ENCODE measurements at regions not wholly inside any gene's neighbourhood (a gene's known extent, or its start where the extent isn't known, plus 50 kb on each side); places are given as distances from the start of the nearest gene placed in this dataset.

DNA sequence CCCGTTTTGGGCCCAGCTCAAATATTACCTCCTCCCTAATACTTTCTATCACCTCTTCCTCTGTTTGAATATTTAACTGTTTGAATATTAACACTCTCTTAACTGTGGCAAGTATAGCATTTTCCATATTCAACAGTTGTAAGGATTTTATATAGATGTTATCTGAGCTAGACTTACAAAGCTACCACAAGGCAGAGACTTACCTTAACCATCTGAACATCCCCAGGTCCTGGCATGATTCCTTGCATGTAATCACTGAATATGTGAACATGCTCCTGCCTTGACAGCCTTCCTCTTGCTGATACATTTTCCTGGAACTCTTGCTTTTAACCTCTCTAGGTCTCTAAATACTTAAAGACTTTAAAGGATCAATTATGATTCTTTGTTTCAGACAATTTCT, 182.4 kb downstream of the MCHR2 start:
- Mint-ChIP-seq H3K27me3 (ENCODE audit: low read depth) (peaks cover 3% of the 10 kb centered on the region; the same call in 1 of the 2 replicates), H3K27ac (peak overlapping the region in 1 of 3 experiments; percentile 13; a peak in 1 of 7 replicates), H3K4me1 (peaks cover 16 to 17% of the 10 kb centered on the region in 2 experiments), H3K4me3 (no peak overlapping the region), H3K36me3 (ENCODE audit: insufficient read depth in 1 of 3, low read depth in 3 of 3) (no peaks in the 10 kb centered on the region), H3K9me3 (no peaks in the 10 kb centered on the region)
- Histone ChIP-seq H3K9ac (ENCODE audit: extremely low read depth, insufficient read length, low read length) (no peak overlapping the region), H2AK5ac (ENCODE audit: insufficient read length, low read length) (no peak overlapping the region), H3K4me2 (ENCODE audit: insufficient read depth, insufficient read length, low read length) (no peak overlapping the region), H3K79me1 (ENCODE audit: insufficient read depth, low read depth, low read length, poor library complexity, severe bottlenecking) (no peaks in the 10 kb centered on the region), H3K27ac (ENCODE audit: insufficient read length, low read depth, low read length) (no peak overlapping the region), H3K23me2 (ENCODE audit: insufficient read length, low read depth, low read length, poor library complexity, severe bottlenecking) (no peaks in the 10 kb centered on the region), H3K4ac (ENCODE audit: low read depth, low read length) (no peak overlapping the region), H2BK20ac (ENCODE audit: low read depth, low read length, poor library complexity, severe bottlenecking) (no peak overlapping the region), H3K14ac (ENCODE audit: insufficient read depth, low read length) (no peak overlapping the region), H3K56ac (ENCODE audit: insufficient read length, low read depth, low read length) (no peak overlapping the region), H3K18ac (ENCODE audit: insufficient read length, low read depth, low read length) (no peak overlapping the region), H4K5ac (ENCODE audit: insufficient read length, low read depth, low read length) (no peak overlapping the region), H4K8ac (replicated peaks; ENCODE audit: insufficient read length, low read depth, low read length) (no peak overlapping the region), H3K9me3 (ENCODE audit: control insufficient read depth, low read depth, low read length) (no peaks in the 10 kb centered on the region), H2AFZ (ENCODE audit: low read length) (no peak overlapping the region), H4K20me1 (ENCODE audit: control insufficient read depth, insufficient read depth, insufficient read length) (no peaks in the 10 kb centered on the region), H3T11ph (ENCODE audit: low read length) (no peak overlapping the region), H3K27me3 (ENCODE audit: insufficient read depth, low read length) (no peaks in the 10 kb centered on the region), H2BK5ac (ENCODE audit: insufficient read length, low read length) (no peak overlapping the region), H2BK15ac (ENCODE audit: low read depth, low read length) (no peak overlapping the region), H3K79me2 (ENCODE audit: insufficient read depth, low read length) (no peaks in the 10 kb centered on the region), H3K4me1 (ENCODE audit: insufficient read depth, low read length) (peaks cover 2% of the 10 kb centered on the region; the same call in 1 of the 2 replicates), H2BK12ac (ENCODE audit: insufficient read length, low read depth, low read length) (no peak overlapping the region), H4K91ac (ENCODE audit: insufficient read length, low read depth, low read length) (no peak overlapping the region), H3K23ac (ENCODE audit: insufficient read length, low read depth, low read length) (no peak overlapping the region), H2BK120ac (ENCODE audit: low read depth, low read length, poor library complexity, severe bottlenecking) (no peak overlapping the region)
- TF ChIP-seq, protein P1, sequence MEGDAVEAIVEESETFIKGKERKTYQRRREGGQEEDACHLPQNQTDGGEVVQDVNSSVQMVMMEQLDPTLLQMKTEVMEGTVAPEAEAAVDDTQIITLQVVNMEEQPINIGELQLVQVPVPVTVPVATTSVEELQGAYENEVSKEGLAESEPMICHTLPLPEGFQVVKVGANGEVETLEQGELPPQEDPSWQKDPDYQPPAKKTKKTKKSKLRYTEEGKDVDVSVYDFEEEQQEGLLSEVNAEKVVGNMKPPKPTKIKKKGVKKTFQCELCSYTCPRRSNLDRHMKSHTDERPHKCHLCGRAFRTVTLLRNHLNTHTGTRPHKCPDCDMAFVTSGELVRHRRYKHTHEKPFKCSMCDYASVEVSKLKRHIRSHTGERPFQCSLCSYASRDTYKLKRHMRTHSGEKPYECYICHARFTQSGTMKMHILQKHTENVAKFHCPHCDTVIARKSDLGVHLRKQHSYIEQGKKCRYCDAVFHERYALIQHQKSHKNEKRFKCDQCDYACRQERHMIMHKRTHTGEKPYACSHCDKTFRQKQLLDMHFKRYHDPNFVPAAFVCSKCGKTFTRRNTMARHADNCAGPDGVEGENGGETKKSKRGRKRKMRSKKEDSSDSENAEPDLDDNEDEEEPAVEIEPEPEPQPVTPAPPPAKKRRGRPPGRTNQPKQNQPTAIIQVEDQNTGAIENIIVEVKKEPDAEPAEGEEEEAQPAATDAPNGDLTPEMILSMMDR (conservative IDR thresholded peaks at IDR 0.05) = no peak
- no peak for DNase-seq
- no CpG with 5 or more reads among the region's 1 CpG for WGBS (ENCODE audit: extremely low coverage, insufficient read length, low lambda C conversion rate)

All from H9 (cell line).